Mesenchymal stem cell (in vitro differentiated cells and primary cell): ENCODE measurements at regions not wholly inside any gene's neighbourhood (a gene's known extent, or its start where the extent isn't known, plus 50 kb on each side); places are given as distances from the start of the nearest gene placed in this dataset.

Experiments used
- DNase-seq: peaks from one replicate; pipeline ENCODE4 v3.0.0-alpha.2; 2013
- H2AFZ ChIP-seq: one replicate; pipeline ENCODE4 v1.6.1; 2013; ENCODE audit warnings: low read depth, mild to moderate bottlenecking, control low read depth, inconsistent platforms, low read length, moderate library complexity
- H2AK5ac ChIP-seq: 2 replicates; pipeline ENCODE4 v1.6.1; 2013; ENCODE audit warnings: low read length, moderate library complexity, mild to moderate bottlenecking, inconsistent platforms; ENCODE audit not compliant: severe bottlenecking
- H2BK120ac ChIP-seq: one replicate; pipeline ENCODE4 v1.6.1; 2013; ENCODE audit warnings: low read depth, mild to moderate bottlenecking, inconsistent platforms, low read length, moderate library complexity
- H2BK12ac ChIP-seq, 2 experiments: one replicate each; pipeline ENCODE4 v1.6.1; 2013; ENCODE audit warnings: inconsistent platforms in 2 of 2, low read length in 2 of 2, mild to moderate bottlenecking in 2 of 2, moderate library complexity in 2 of 2, control low read depth in 1 of 2
- H2BK15ac ChIP-seq: one replicate; pipeline ENCODE4 v1.6.1; 2013; ENCODE audit warnings: mild to moderate bottlenecking, low read depth, inconsistent platforms; ENCODE audit not compliant: poor library complexity, severe bottlenecking
- H2BK5ac ChIP-seq: 2 replicates; pipeline ENCODE4 v1.6.1; 2013; ENCODE audit warnings: low read depth, mild to moderate bottlenecking, low read length, control low read depth, inconsistent platforms; ENCODE audit not compliant: poor library complexity, severe bottlenecking
- H3K14ac ChIP-seq, 2 experiments: one replicate each; pipeline ENCODE4 v1.6.1; 2013; ENCODE audit warnings: inconsistent platforms in 2 of 2, low read length in 2 of 2, control low read depth in 1 of 2, mild to moderate bottlenecking in 1 of 2, moderate library complexity in 1 of 2
- H3K18ac ChIP-seq, 2 experiments: one replicate each; pipeline ENCODE4 v1.6.1; 2013; ENCODE audit warnings: inconsistent platforms in 2 of 2, low read length in 2 of 2, control low read depth in 1 of 2, low read depth in 1 of 2, mild to moderate bottlenecking in 1 of 2
- H3K23ac ChIP-seq, 2 experiments: one replicate each; pipeline ENCODE4 v1.6.1; 2013; ENCODE audit warnings: inconsistent platforms in 2 of 2, low read length in 2 of 2, mild to moderate bottlenecking in 2 of 2, moderate library complexity in 2 of 2, control low read depth in 1 of 2
- H3K27ac ChIP-seq: 2 replicates; pipeline ENCODE4 v1.5.1; 2013; ENCODE audit warnings: mild to moderate bottlenecking, moderate library complexity, low read length, control low read depth, inconsistent platforms; ENCODE audit not compliant: poor library complexity, severe bottlenecking
- H3K27me3 ChIP-seq, 2 experiments: 2 replicates each; pipeline versions ENCODE4 v1.6.1 to v1.7.0; 2013; ENCODE audit warnings: low read length in 2 of 2, mild to moderate bottlenecking in 2 of 2, moderate library complexity in 2 of 2, control low read depth in 1 of 2, inconsistent platforms in 1 of 2; ENCODE audit not compliant: control insufficient read depth in 1 of 2, insufficient read depth in 1 of 2
- H3K36me3 ChIP-seq, 2 experiments: 2 replicates each; pipeline versions ENCODE4 v1.6.1 to v1.7.0; 2013; ENCODE audit warnings: low read length in 2 of 2, control low read depth in 1 of 2, inconsistent platforms in 1 of 2, low read depth in 1 of 2, mild to moderate bottlenecking in 1 of 2; ENCODE audit not compliant: insufficient read depth in 2 of 2, control insufficient read depth in 1 of 2
- H3K4ac ChIP-seq, 2 experiments: one replicate each; pipeline ENCODE4 v1.6.1; 2013; ENCODE audit warnings: inconsistent platforms in 2 of 2, low read length in 2 of 2, mild to moderate bottlenecking in 2 of 2, moderate library complexity in 2 of 2, control low read depth in 1 of 2, low read depth in 1 of 2
- H3K4me1 ChIP-seq: 2 replicates; pipeline ENCODE4 v1.6.1; 2013; ENCODE audit warnings: low read depth, low read length, control low read depth; ENCODE audit not compliant: control insufficient read depth, insufficient read depth
- H3K4me2 ChIP-seq: 2 replicates; pipeline ENCODE4 v1.6.1; 2013; ENCODE audit warnings: low read length, mild to moderate bottlenecking, inconsistent platforms; ENCODE audit not compliant: poor library complexity, severe bottlenecking
- H3K4me3 ChIP-seq, 2 experiments: 2 replicates each; pipeline versions ENCODE4 v1.5.1 to v1.7.0; 2013; ENCODE audit warnings: low read length in 2 of 2, mild to moderate bottlenecking in 2 of 2, control low read depth in 1 of 2, low read depth in 1 of 2; ENCODE audit not compliant: insufficient read depth in 1 of 2
- H3K79me1 ChIP-seq: replicated peaks from 2 replicates; pipeline ENCODE4 v1.6.1; 2013; ENCODE audit warnings: mild to moderate bottlenecking, control low read depth, low read length, inconsistent platforms; ENCODE audit not compliant: poor library complexity, severe bottlenecking
- H3K9ac ChIP-seq: 2 replicates; pipeline ENCODE4 v1.7.0; 2013; ENCODE audit warnings: mild to moderate bottlenecking, low read length, moderate library complexity
- H3K9me3 ChIP-seq: 2 replicates; pipeline ENCODE4 v1.7.0; 2013; ENCODE audit warnings: mild to moderate bottlenecking, low read length; ENCODE audit not compliant: control insufficient read depth
- H4K8ac ChIP-seq: one replicate; pipeline ENCODE4 v1.6.1; 2013; ENCODE audit warnings: inconsistent platforms, mild to moderate bottlenecking, low read length, moderate library complexity
- H4K91ac ChIP-seq: one replicate; pipeline ENCODE4 v1.6.1; 2013; ENCODE audit warnings: mild to moderate bottlenecking, low read length, inconsistent platforms
- WGBS: methylation state at CpG from one replicate; pipeline ENCODE4 v1.1.7; 2013; ENCODE audit warnings: mixed read lengths; 5-methylcytosine and 5-hydroxymethylcytosine counted together

- no peak overlapping the region for H3K14ac ChIP-seq
- no peak overlapping the region for H2AFZ ChIP-seq
- H3K79me1 ChIP-seq: no peaks in the 10 kb centered on the region
- H3K4me1 ChIP-seq: no peaks in the 10 kb centered on the region
- H4K8ac ChIP-seq: no peak overlapping the region
- H2BK5ac ChIP-seq: no peak overlapping the region
- H3K9ac ChIP-seq: no peak overlapping the region
- peaks cover 3% of the 10 kb centered on the region for H3K9me3 ChIP-seq
- H2BK120ac ChIP-seq: no peak overlapping the region
- DNase-seq: no peak
- H3K4me2 ChIP-seq: no peak overlapping the region
- H2BK12ac ChIP-seq: no peak overlapping the region
- no peak overlapping the region for H3K27ac ChIP-seq
- H3K4me3 ChIP-seq: no peak overlapping the region
- no peak overlapping the region for H2BK15ac ChIP-seq
- no peak overlapping the region for H3K18ac ChIP-seq
- H3K36me3 ChIP-seq: no peaks in the 10 kb centered on the region
- H3K4ac ChIP-seq: no peak overlapping the region
- H3K27me3 ChIP-seq: no peaks in the 10 kb centered on the region
- no peak overlapping the region for H2AK5ac ChIP-seq
- H4K91ac ChIP-seq: no peak overlapping the region
- WGBS: 100% methylated on average over 1 of the region's 1 CpG
- no peak overlapping the region for H3K23ac ChIP-seq
These were observed 568.7 kb upstream of the UBE2E2 start for GRCh38 chr3:22634433-22634832.

- Histone ChIP-seq H3K14ac (no peak overlapping the region), H3K23ac (no peak overlapping the region), H3K4me1 (no peaks in the 10 kb centered on the region), H3K9ac (no peak overlapping the region), H2BK15ac (no peak overlapping the region), H3K79me1 (no peaks in the 10 kb centered on the region), H3K9me3 (peaks cover 4% of the 10 kb centered on the region), H3K4me2 (no peak overlapping the region), H4K91ac (no peak overlapping the region), H2BK5ac (no peak overlapping the region), H3K27me3 (peaks cover 0 to 3% of the 10 kb centered on the region in 2 experiments), H3K4ac (no peak overlapping the region), H4K8ac (no peak overlapping the region), H2AFZ (no peak overlapping the region), H3K36me3 (no peaks in the 10 kb centered on the region), H2AK5ac (no peak overlapping the region), H2BK12ac (no peak overlapping the region), H3K4me3 (no peak overlapping the region), H3K27ac (no peak overlapping the region), H3K18ac (no peak overlapping the region), H2BK120ac (no peak overlapping the region)
- peak; percentile 41 for DNase-seq
- WGBS: 3% methylated on average over 1 of the region's 1 CpG
These were observed 543.3 kb upstream of the UBE2E2 start for GRCh38 chr3:22659651-22660475.

GRCh38 chr3:22660606-22661005 lies 542.5 kb upstream of the UBE2E2 start:
- Histone ChIP-seq H3K4ac (no peak overlapping the region), H2BK12ac (no peak overlapping the region), H3K4me3 (no peak overlapping the region), H3K79me1 (no peaks in the 10 kb centered on the region), H3K36me3 (no peaks in the 10 kb centered on the region), H3K14ac (no peak overlapping the region), H4K91ac (no peak overlapping the region), H3K9ac (no peak overlapping the region), H2AFZ (no peak overlapping the region), H2AK5ac (no peak overlapping the region), H2BK15ac (no peak overlapping the region), H3K9me3 (peaks cover 4% of the 10 kb centered on the region), H3K18ac (no peak overlapping the region), H2BK120ac (no peak overlapping the region), H3K4me1 (no peaks in the 10 kb centered on the region), H4K8ac (no peak overlapping the region), H3K27me3 (peaks cover 0 to 3% of the 10 kb centered on the region in 2 experiments), H2BK5ac (no peak overlapping the region), H3K4me2 (no peak overlapping the region), H3K23ac (no peak overlapping the region), H3K27ac (no peak overlapping the region)
- WGBS: no CpG with 5 or more reads among the region's 1 CpG
- no peak for DNase-seq

- Histone ChIP-seq H3K14ac (no peak overlapping the region), H3K4me1 (no peaks in the 10 kb centered on the region), H4K91ac (no peak overlapping the region), H2BK15ac (no peak overlapping the region), H2AFZ (no peak overlapping the region), H3K36me3 (no peaks in the 10 kb centered on the region), H3K9me3 (no peaks in the 10 kb centered on the region), H3K9ac (no peak overlapping the region), H3K4me2 (no peak overlapping the region), H2BK120ac (no peak overlapping the region), H2BK12ac (no peak overlapping the region), H3K4ac (no peak overlapping the region), H2AK5ac (no peak overlapping the region), H3K27me3 (peaks cover 0 to 3% of the 10 kb centered on the region in 2 experiments), H3K18ac (no peak overlapping the region), H3K23ac (no peak overlapping the region), H2BK5ac (no peak overlapping the region), H3K79me1 (no peaks in the 10 kb centered on the region), H4K8ac (no peak overlapping the region), H3K27ac (no peak overlapping the region), H3K4me3 (no peak overlapping the region)
- WGBS: no CpG with 5 or more reads among the region's 2 CpGs
- DNase-seq: no peak
These were observed 541.9 kb upstream of the UBE2E2 start for GRCh38 chr3:22661121-22661700.
